Ureter (tissue), 1 donor: ENCODE measurements at regions not wholly inside any gene's neighbourhood (a gene's known extent, or its start where the extent isn't known, plus 50 kb on each side); places are given as distances from the start of the nearest gene placed in this dataset.

Source experiments
- DNase-seq: peaks from one replicate; pipeline ENCODE4 v3.0.0-alpha.2; 2020; ENCODE audit warnings: low spot score
- donor health status: DM: yes; HTN: yes; CAD: no.

GRCh38 chr3:102180280-102180931, 254.4 kb upstream of the ZPLD1 start:
- no peak for DNase-seq

GRCh38 chr3:102181175-102181920, 253.5 kb upstream of the ZPLD1 start:
- DNase-seq = no peak

- DNase-seq = no peak
These were observed 252.7 kb upstream of the ZPLD1 start for GRCh38 chr3:102182162-102182561.

- no peak for DNase-seq
These were observed 251.6 kb upstream of the ZPLD1 start for GRCh38 chr3:102183186-102183585.

GRCh38 chr3:102183623-102184022, 251.2 kb upstream of the ZPLD1 start:
- no peak for DNase-seq

GRCh38 chr3:102189541-102189940, 245.3 kb upstream of the ZPLD1 start:
- no peak for DNase-seq

GRCh38 chr3:102189956-102190723, 244.7 kb upstream of the ZPLD1 start:
- DNase-seq = no peak

- DNase-seq = no peak
These were observed 242.2 kb upstream of the ZPLD1 start for GRCh38 chr3:102192575-102192974.

GRCh38 chr3:102193255-102193654, 241.6 kb upstream of the ZPLD1 start:
- DNase-seq = no peak

- DNase-seq = no peak
These were observed 240.8 kb upstream of the ZPLD1 start for GRCh38 chr3:102194001-102194400.

GRCh38 chr3:102194760-102195159, 240.1 kb upstream of the ZPLD1 start:
- no peak for DNase-seq

GRCh38 chr3:102195198-102195948, 239.4 kb upstream of the ZPLD1 start:
- DNase-seq = peak; percentile 50

- no peak for DNase-seq
These were observed 234.7 kb upstream of the ZPLD1 start for GRCh38 chr3:102200126-102200525.

GRCh38 chr3:102200560-102200959, 234.3 kb upstream of the ZPLD1 start:
- no peak for DNase-seq

GRCh38 chr3:102205647-102206046, 229.2 kb upstream of the ZPLD1 start:
- no peak for DNase-seq

- peak; percentile 76 for DNase-seq
These were observed 228.2 kb upstream of the ZPLD1 start for GRCh38 chr3:102206511-102207031.

- DNase-seq = no peak
These were observed 227.7 kb upstream of the ZPLD1 start for GRCh38 chr3:102207151-102207571.

GRCh38 chr3:102215166-102215565, 219.6 kb upstream of the ZPLD1 start:
- DNase-seq = no peak

GRCh38 chr3:102223132-102223531, 211.7 kb upstream of the ZPLD1 start:
- no peak for DNase-seq

GRCh38 chr3:102224171-102224570, 210.6 kb upstream of the ZPLD1 start:
- DNase-seq = no peak

GRCh38 chr3:102225005-102225404, 209.8 kb upstream of the ZPLD1 start:
- no peak for DNase-seq
